LNCAP (cell line): ENCODE measurements at regions not wholly inside any gene's neighbourhood (a gene's known extent, or its start where the extent isn't known, plus 50 kb on each side); places are given as distances from the start of the nearest gene placed in this dataset.

Source experiments
- TF ChIP-seq, protein P1 (sequence below): fragments of 450-650 bp; IDR thresholded peaks from 2 replicates; pipeline ENCODE4 v1.5.1; 2017; ENCODE audit warnings: mild to moderate bottlenecking

DNA sequence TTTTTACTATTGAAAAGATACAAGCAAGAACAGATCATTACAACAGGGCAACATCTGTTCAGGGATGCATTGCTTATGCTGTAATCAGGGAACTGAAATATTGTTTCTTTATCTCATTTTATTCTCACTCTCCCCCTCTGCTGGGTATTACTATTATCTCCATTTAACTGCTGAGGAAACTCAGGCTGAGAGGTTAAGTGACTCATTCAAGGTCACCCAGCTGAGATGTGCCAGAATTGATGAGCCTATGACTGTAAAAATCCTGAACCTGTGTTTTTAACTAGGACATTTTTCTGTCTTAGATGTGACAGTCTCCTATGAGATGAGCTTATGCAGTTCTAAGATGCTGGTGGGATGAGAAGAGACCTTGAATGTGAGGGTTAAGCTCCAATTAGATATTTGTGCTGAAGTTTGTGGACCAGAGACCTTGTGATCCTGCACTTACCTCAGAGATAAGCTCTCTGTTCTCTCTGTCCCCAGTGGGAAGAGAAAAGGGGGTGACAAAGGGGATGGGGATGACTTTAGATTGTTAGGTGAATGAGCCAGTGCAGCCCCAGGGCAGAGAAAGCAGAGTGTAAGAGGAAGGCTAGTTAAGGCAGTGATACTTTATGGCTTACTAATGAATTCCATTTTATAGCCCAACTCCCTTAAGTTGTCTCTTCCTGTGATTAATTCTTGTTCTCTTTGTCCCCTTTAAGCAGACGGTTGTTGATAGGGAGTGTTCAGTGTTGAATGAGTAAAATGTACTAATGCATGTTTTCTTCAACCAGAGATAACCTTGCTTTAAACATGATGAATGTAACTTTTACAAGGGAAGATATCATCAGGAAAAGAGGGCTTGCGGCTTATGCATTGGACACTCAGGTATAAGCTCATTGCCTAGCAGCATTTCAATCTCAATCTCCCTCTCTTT, 111.4 kb downstream of the HLX start:
- TF ChIP-seq, protein P1, sequence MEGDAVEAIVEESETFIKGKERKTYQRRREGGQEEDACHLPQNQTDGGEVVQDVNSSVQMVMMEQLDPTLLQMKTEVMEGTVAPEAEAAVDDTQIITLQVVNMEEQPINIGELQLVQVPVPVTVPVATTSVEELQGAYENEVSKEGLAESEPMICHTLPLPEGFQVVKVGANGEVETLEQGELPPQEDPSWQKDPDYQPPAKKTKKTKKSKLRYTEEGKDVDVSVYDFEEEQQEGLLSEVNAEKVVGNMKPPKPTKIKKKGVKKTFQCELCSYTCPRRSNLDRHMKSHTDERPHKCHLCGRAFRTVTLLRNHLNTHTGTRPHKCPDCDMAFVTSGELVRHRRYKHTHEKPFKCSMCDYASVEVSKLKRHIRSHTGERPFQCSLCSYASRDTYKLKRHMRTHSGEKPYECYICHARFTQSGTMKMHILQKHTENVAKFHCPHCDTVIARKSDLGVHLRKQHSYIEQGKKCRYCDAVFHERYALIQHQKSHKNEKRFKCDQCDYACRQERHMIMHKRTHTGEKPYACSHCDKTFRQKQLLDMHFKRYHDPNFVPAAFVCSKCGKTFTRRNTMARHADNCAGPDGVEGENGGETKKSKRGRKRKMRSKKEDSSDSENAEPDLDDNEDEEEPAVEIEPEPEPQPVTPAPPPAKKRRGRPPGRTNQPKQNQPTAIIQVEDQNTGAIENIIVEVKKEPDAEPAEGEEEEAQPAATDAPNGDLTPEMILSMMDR, result no peak

DNA sequence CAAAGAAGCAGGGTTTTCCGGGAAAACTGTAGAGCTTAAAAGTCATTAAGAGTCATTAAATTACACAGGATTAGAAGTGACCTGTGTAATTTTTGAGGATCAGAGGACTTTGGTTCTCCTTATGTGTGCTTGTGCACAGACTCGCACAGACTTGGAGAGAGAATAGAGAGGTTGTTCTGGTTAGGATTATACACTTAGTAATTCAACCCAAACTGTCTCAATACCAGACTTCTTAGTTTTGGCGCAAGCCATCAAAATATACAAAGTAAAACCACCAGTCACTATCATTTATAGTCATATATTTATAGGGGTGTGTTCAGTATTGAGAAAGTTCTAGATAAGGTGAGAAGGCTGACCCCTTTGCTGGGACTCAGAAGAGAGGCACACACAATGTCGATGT, 112.3 kb downstream of the HLX start:
- TF ChIP-seq, protein P1, result no peak

DNA sequence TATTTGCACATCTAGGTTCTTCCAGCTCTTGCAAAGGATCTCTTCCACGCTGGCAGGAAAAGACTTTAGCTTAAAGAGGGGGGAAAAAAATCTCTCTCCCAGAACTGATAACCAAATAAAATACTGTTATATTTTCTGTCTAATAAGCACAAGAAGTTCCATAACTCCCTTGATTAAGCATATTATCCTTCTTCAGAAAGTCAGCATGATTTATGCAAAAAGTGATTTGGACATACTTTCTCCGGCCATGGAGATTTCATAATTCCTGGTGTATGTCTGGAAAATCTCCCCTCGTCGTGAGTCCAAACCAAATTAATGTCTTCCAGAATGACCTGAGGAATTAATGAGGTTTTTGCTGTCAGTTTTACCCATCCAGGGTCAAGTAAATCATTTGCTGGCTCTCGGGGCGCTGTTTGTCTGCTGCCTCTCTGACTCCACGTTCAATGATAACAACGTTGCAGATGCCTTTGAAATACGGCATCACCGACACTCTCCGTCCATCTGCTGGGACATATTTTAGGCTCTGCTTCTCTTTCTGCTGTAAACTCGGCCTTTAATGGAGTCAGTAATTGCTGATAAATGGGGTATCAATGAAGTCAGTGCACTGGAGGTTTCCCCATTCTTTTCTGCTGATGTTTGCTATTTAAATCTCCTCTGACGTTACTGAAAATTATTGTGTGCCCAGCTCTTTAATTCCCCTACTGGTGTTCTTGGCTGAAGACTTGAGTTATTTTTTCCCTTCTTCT, 112.9 kb downstream of the HLX start:
- TF ChIP-seq, protein P1, result no peak

DNA sequence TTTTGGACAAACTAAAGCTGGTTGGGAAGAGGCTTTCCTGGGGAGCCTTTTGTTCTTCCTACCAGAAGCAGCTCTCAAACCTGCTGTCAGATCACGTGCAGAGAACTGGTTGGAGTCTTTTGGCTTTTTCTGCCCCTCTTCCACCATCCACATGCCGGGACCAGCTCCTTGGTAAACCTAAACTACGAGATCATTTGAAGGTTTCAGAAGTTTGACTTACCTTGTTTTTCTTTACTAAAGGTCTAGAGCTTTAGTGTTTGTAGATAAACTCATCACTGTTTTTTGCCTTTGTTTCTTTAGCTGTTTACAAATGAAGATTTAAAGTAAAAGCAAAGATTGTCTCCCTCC, 113.4 kb downstream of the HLX start:
- TF ChIP-seq, protein P1, result no peak

DNA sequence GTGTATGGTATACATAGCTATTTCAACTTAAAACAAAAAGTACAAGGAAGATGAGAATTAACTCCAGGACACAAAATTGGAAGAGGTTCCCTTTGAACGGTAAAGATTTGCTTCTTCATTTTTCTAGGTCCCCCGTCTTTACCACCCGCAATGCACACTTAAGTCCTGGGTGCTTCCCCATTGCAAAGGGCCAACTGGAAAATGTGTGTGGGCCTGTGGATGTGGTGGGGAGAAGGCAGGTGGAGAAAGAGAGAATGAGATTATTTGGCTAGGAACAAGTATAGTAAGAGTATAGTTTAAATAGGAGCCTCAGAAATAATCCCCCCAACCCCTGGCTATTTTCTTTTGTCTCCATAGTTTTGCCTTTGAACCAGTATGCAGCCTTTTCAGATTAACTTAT, 115.4 kb downstream of the HLX start:
- TF ChIP-seq, protein P1, result no peak

DNA sequence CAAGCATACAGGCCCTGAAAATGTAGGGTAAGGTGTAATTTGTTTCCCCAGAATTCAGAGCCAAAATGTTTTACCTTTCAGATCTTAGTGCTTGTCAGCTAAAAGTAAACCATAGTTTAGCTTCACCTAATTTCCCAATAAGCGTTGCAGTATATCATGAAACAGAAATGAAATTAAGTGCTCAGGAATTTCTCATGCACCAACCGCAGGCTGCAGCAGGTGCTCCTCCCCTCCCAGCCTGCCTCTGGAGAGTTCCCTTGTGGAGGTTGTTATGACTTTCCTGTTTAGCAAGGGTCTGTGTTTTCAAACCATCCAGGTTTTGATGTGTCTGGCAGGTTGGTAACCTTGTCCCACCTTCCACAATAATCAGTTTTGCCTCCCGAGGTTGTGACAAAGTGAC, 118.5 kb downstream of the HLX start:
- TF ChIP-seq, protein P1, result no peak

DNA sequence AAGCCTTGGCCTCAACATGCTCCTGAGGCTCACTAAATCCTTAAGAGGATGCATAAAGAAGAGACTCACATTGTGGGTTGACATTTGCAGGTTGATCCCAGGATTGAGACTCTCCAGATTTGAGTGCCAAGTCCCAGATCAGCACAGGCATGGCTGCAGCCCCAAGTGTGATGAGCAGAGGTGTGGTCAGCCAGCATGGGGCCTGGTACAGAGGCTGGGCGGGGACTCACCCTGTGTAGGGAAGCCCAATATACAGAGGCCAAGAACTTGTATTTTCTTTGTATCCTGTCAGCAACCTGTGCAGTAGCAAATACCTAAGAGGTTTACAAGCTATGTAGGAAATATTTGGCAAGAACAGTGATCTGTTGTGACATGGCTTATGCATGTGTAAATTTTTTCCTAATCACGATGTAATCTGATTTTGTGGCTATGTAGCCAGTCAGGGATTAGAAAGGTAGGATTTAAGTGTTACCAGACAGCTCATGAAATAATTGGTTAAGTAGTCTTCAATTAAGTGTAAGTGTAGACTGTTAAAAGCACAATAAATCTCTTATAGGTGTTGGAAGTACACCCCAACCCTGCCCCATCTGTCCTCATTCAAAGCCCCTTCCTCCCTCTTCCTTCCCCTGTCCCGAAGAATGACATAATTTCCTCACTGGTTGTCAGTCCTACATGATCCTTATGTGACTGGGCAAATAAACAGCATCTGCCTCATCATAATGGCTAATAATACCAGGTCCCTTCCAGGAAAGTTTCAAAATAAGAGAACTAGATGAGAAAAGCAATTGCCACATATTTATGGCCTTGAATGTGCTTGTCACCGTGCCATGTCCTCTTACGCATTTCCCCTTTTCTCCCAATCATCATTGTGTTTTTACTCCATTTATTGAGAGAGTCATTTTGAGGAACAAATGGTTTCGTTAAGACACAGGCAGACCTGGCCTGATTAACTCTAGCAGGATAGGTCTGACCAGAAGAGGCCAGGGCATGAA, 120.9 kb downstream of the HLX start:
- TF ChIP-seq, protein P1, result no peak
